ENCODE measurements at regions not wholly inside any gene's neighbourhood (a gene's known extent, or its start where the extent isn't known, plus 50 kb on each side); places are given as distances from the start of the nearest gene placed in this dataset.

GRCh38 chrX:22577181-22577580, 304.5 kb downstream of the CBLL2 start:
- TF ChIP-seq CTCF (IDR thresholded peaks at IDR 0.05; ENCODE audit: low read depth, low read length): no peak
- no peak for TF ChIP-seq EZH2phosphoT487 (IDR thresholded peaks at IDR 0.05; ENCODE audit: low read depth)
